ENCODE measurements at regions not wholly inside any gene's neighbourhood (a gene's known extent, or its start where the extent isn't known, plus 50 kb on each side); places are given as distances from the start of the nearest gene placed in this dataset.

GRCh38 chr13:65606622-65607021, 1623.5 kb downstream of the PCDH9 start:
- H3K23me2 ChIP-seq (ENCODE audit: insufficient read length, low read depth, low read length, poor library complexity, severe bottlenecking): no peaks in the 10 kb centered on the region
- no peak overlapping the region for H4K91ac ChIP-seq (ENCODE audit: insufficient read length, low read depth, low read length)
- H3K14ac ChIP-seq (ENCODE audit: insufficient read depth, low read length): no peak overlapping the region
- H3T11ph ChIP-seq (ENCODE audit: low read length): no peak overlapping the region
- H2BK15ac ChIP-seq (ENCODE audit: low read depth, low read length): no peak overlapping the region
- no peak overlapping the region for H2AK5ac ChIP-seq (ENCODE audit: insufficient read length, low read length)
- no peak overlapping the region for H3K4me2 ChIP-seq (ENCODE audit: insufficient read depth, insufficient read length, low read length)
- H3K9ac ChIP-seq (ENCODE audit: extremely low read depth, insufficient read length, low read length): no peak overlapping the region
- H2BK5ac ChIP-seq (ENCODE audit: insufficient read length, low read length): no peak overlapping the region
- no peak overlapping the region for H2BK12ac ChIP-seq (ENCODE audit: insufficient read length, low read depth, low read length)
- Mint-ChIP-seq H3K27ac (no peak overlapping the region), H3K4me3 (no peak overlapping the region), H3K4me1 (no peaks in the 10 kb centered on the region), H3K27me3 (ENCODE audit: low read depth) (no peaks in the 10 kb centered on the region), H3K36me3 (ENCODE audit: insufficient read depth in 1 of 3, low read depth in 3 of 3) (no peaks in the 10 kb centered on the region; a peak in 1 of 7 replicates), H3K9me3 (peaks cover 0 to 2% of the 10 kb centered on the region in 2 experiments; a peak in 2 of 5 replicates)
- no peak overlapping the region for H2BK20ac ChIP-seq (ENCODE audit: low read depth, low read length, poor library complexity, severe bottlenecking)
- no peak overlapping the region for H2BK120ac ChIP-seq (ENCODE audit: low read depth, low read length, poor library complexity, severe bottlenecking)
- H3K9me3 ChIP-seq (ENCODE audit: control insufficient read depth, low read depth, low read length): no peaks in the 10 kb centered on the region
- no peak overlapping the region for H4K8ac ChIP-seq (replicated peaks; ENCODE audit: insufficient read length, low read depth, low read length)
- no peak overlapping the region for H3K27ac ChIP-seq (ENCODE audit: insufficient read length, low read depth, low read length)
- H3K79me1 ChIP-seq (ENCODE audit: insufficient read depth, low read depth, low read length, poor library complexity, severe bottlenecking): no peaks in the 10 kb centered on the region
- WGBS (ENCODE audit: extremely low coverage, insufficient read length, low lambda C conversion rate): no CpG with 5 or more reads among the region's 2 CpGs
- no peaks in the 10 kb centered on the region for H3K79me2 ChIP-seq (ENCODE audit: insufficient read depth, low read length)
- H3K23ac ChIP-seq (ENCODE audit: insufficient read length, low read depth, low read length): no peak overlapping the region
- H4K20me1 ChIP-seq (ENCODE audit: control insufficient read depth, insufficient read depth, insufficient read length): no peaks in the 10 kb centered on the region
- H3K56ac ChIP-seq (ENCODE audit: insufficient read length, low read depth, low read length): no peak overlapping the region
- no peak overlapping the region for H3K18ac ChIP-seq (ENCODE audit: insufficient read length, low read depth, low read length)
- H4K5ac ChIP-seq (ENCODE audit: insufficient read length, low read depth, low read length): no peak overlapping the region
- no peaks in the 10 kb centered on the region for H3K27me3 ChIP-seq (ENCODE audit: insufficient read depth, low read length)
- no peaks in the 10 kb centered on the region for H3K4me1 ChIP-seq (ENCODE audit: insufficient read depth, low read length)
- no peak for DNase-seq
- TF ChIP-seq CTCF (conservative IDR thresholded peaks at IDR 0.05): no peak
- H2AFZ ChIP-seq (ENCODE audit: low read length): no peak overlapping the region
- no peak overlapping the region for H3K4ac ChIP-seq (ENCODE audit: low read depth, low read length)
